ENCODE measurements at regions not wholly inside any gene's neighbourhood (a gene's known extent, or its start where the extent isn't known, plus 50 kb on each side); places are given as distances from the start of the nearest gene placed in this dataset.

GRCh38 chr5:100693481-100693880 lies 158.3 kb downstream of the FAM174A start:
- H3K4me3 ChIP-seq, result no peak overlapping the region
- ATAC-seq (no peak), FAIRE-seq (no peak)

GRCh38 chr5:100694100-100694499 lies 158.9 kb downstream of the FAM174A start:
- H3K9me3 ChIP-seq, result no peaks in the 10 kb centered on the region
- no peak overlapping the region for H3K4me3 ChIP-seq
- TF ChIP-seq CTCF (IDR thresholded peaks at IDR 0.05), result no peak
- no peaks in the 10 kb centered on the region for H3K27me3 ChIP-seq
- WGBS, 2 donors, result 49 to 56% methylated on average over 4 of the region's 4 CpGs
- no peak for DNase-seq
- intact Hi-C loops (cut with DNase I), result no loop called here
- H3K36me3 ChIP-seq, result no peaks in the 10 kb centered on the region
- H3K4me1 ChIP-seq, result no peaks in the 10 kb centered on the region
- no peak for FAIRE-seq
- no peak overlapping the region for H3K27ac ChIP-seq
- ATAC-seq, result no peak

More at GRCh38 chr5:100693481-100693880, 158.3 kb downstream of the FAM174A start:
- H3K36me3 ChIP-seq, result no peaks in the 10 kb centered on the region
- 52 to 70% methylated on average over 1 of the region's 1 CpG for WGBS, 2 donors
- intact Hi-C loops (cut with DNase I), result no loop called here
- no peaks in the 10 kb centered on the region for H3K9me3 ChIP-seq
- no peak for DNase-seq
- H3K27ac ChIP-seq, result no peak overlapping the region
- no peaks in the 10 kb centered on the region for H3K27me3 ChIP-seq
- no peaks in the 10 kb centered on the region for H3K4me1 ChIP-seq
- TF ChIP-seq CTCF (IDR thresholded peaks at IDR 0.05), result no peak

- DNase-seq, result no peak
- no peak for ATAC-seq
- H3K27ac ChIP-seq, result no peak overlapping the region
- WGBS, 2 donors, result 44 to 51% methylated on average over 2 of the region's 2 CpGs
- no peaks in the 10 kb centered on the region for H3K27me3 ChIP-seq
- no peaks in the 10 kb centered on the region for H3K36me3 ChIP-seq
- no peak overlapping the region for H3K4me3 ChIP-seq
- H3K4me1 ChIP-seq, result no peaks in the 10 kb centered on the region
- FAIRE-seq, result no peak
- no peaks in the 10 kb centered on the region for H3K9me3 ChIP-seq
- intact Hi-C loops (cut with DNase I), result no loop called here
- no peak for TF ChIP-seq CTCF (IDR thresholded peaks at IDR 0.05)
Measured at GRCh38 chr5:100697970-100698369, 162.8 kb downstream of the FAM174A start.

- Histone ChIP-seq H3K27me3 (no peaks in the 10 kb centered on the region), H3K4me3 (no peak overlapping the region), H3K27ac (no peak overlapping the region), H3K36me3 (no peaks in the 10 kb centered on the region), H3K4me1 (no peaks in the 10 kb centered on the region), H3K9me3 (no peaks in the 10 kb centered on the region)
- TF ChIP-seq CTCF (IDR thresholded peaks at IDR 0.05), result peak in 1 of 4 donors; percentile 12
- intact Hi-C loops (cut with DNase I), result no loop called here
- DNase-seq (no peak), FAIRE-seq (no peak), ATAC-seq (peak in 2 of 4 donors; percentile 58 to 66)
- 59 to 66% methylated on average over 1 of the region's 1 CpG for WGBS, 2 donors
Measured at GRCh38 chr5:100706776-100707175, 171.6 kb downstream of the FAM174A start.

- no peaks in the 10 kb centered on the region for H3K27me3 ChIP-seq
- ATAC-seq (no peak), FAIRE-seq (no peak), DNase-seq (peak in 1 of 6 donors; percentile 37)
- no peak overlapping the region for H3K27ac ChIP-seq
- 63 to 65% methylated on average over 1 of the region's 1 CpG for WGBS, 2 donors
- no peaks in the 10 kb centered on the region for H3K9me3 ChIP-seq
- TF ChIP-seq CTCF (IDR thresholded peaks at IDR 0.05), result no peak
- H3K4me3 ChIP-seq, result no peak overlapping the region
- H3K36me3 ChIP-seq, result no peaks in the 10 kb centered on the region
- H3K4me1 ChIP-seq, result no peaks in the 10 kb centered on the region
- intact Hi-C loops (cut with DNase I), result no loop called here
Measured at GRCh38 chr5:100708645-100709171, 173.5 kb downstream of the FAM174A start.

All from pancreas (tissue), 10 donors.